ENCODE measurements at regions not wholly inside any gene's neighbourhood (a gene's known extent, or its start where the extent isn't known, plus 50 kb on each side); places are given as distances from the start of the nearest gene placed in this dataset.

GRCh38 chr20:41748051-41748450 is 129.9 kb upstream of the CHD6 start (continued):
- TF ChIP-seq, protein P1, sequence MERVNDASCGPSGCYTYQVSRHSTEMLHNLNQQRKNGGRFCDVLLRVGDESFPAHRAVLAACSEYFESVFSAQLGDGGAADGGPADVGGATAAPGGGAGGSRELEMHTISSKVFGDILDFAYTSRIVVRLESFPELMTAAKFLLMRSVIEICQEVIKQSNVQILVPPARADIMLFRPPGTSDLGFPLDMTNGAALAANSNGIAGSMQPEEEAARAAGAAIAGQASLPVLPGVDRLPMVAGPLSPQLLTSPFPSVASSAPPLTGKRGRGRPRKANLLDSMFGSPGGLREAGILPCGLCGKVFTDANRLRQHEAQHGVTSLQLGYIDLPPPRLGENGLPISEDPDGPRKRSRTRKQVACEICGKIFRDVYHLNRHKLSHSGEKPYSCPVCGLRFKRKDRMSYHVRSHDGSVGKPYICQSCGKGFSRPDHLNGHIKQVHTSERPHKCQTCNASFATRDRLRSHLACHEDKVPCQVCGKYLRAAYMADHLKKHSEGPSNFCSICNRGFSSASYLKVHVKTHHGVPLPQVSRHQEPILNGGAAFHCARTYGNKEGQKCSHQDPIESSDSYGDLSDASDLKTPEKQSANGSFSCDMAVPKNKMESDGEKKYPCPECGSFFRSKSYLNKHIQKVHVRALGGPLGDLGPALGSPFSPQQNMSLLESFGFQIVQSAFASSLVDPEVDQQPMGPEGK (CRISPR knock-in tag; IDR thresholded peaks at IDR 0.05), result no peak
- TF ChIP-seq SMAD1 (CRISPR knock-in tag; IDR thresholded peaks at IDR 0.05; ENCODE audit: borderline replicate concordance, low read depth), result no peak
- TF ChIP-seq, protein P2, sequence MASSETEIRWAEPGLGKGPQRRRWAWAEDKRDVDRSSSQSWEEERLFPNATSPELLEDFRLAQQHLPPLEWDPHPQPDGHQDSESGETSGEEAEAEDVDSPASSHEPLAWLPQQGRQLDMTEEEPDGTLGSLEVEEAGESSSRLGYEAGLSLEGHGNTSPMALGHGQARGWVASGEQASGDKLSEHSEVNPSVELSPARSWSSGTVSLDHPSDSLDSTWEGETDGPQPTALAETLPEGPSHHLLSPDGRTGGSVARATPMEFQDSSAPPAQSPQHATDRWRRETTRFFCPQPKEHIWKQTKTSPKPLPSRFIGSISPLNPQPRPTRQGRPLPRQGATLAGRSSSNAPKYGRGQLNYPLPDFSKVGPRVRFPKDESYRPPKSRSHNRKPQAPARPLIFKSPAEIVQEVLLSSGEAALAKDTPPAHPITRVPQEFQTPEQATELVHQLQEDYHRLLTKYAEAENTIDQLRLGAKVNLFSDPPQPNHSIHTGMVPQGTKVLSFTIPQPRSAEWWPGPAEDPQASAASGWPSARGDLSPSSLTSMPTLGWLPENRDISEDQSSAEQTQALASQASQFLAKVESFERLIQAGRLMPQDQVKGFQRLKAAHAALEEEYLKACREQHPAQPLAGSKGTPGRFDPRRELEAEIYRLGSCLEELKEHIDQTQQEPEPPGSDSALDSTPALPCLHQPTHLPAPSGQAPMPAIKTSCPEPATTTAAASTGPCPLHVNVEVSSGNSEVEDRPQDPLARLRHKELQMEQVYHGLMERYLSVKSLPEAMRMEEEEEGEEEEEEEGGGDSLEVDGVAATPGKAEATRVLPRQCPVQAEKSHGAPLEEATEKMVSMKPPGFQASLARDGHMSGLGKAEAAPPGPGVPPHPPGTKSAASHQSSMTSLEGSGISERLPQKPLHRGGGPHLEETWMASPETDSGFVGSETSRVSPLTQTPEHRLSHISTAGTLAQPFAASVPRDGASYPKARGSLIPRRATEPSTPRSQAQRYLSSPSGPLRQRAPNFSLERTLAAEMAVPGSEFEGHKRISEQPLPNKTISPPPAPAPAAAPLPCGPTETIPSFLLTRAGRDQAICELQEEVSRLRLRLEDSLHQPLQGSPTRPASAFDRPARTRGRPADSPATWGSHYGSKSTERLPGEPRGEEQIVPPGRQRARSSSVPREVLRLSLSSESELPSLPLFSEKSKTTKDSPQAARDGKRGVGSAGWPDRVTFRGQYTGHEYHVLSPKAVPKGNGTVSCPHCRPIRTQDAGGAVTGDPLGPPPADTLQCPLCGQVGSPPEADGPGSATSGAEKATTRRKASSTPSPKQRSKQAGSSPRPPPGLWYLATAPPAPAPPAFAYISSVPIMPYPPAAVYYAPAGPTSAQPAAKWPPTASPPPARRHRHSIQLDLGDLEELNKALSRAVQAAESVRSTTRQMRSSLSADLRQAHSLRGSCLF (CRISPR knock-in tag; IDR thresholded peaks at IDR 0.05; ENCODE audit: borderline replicate concordance), result no peak
- TF ChIP-seq, protein P3, sequence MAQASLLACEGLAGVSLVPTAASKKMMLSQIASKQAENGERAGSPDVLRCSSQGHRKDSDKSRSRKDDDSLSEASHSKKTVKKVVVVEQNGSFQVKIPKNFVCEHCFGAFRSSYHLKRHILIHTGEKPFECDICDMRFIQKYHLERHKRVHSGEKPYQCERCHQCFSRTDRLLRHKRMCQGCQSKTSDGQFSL (CRISPR knock-in tag; IDR thresholded peaks at IDR 0.05), result no peak

- POLR2A ChIA-PET, result no interaction called here
- CTCF ChIA-PET (ENCODE audit: low intra/inter-chr PET ratio, low total read pairs), result no interaction called here
- Histone ChIP-seq H3K4me1 (ENCODE audit: insufficient read depth, low read length) (no peaks in the 10 kb centered on the region), H3K27me3 (ENCODE audit: control insufficient read depth in 1 of 2, insufficient read depth in 2 of 2, low read length in 2 of 2) (no peaks in the 10 kb centered on the region; a peak in 1 of 5 replicates), H3K4me2 (ENCODE audit: low read depth, low read length) (no peak overlapping the region), H3K36me3 (replicated peaks in 1 of 2; ENCODE audit: control insufficient read depth in 1 of 2, insufficient read depth in 2 of 2, low read length in 2 of 2) (no peaks in the 10 kb centered on the region), H3K9me3 (ENCODE audit: low read length) (no peaks in the 10 kb centered on the region), H2AFZ (ENCODE audit: low read length) (no peak overlapping the region), H3K9ac (ENCODE audit: insufficient read depth, low read depth, low read length) (no peak overlapping the region), H3K4me3 (replicated peaks in 1 of 3; ENCODE audit: insufficient read depth in 1 of 3, low read depth in 2 of 3, low read length in 3 of 3) (no peak overlapping the region), H4K20me1 (ENCODE audit: insufficient read depth, low read length) (no peaks in the 10 kb centered on the region), H3K27ac (ENCODE audit: extremely low read length, insufficient read depth, low read length) (no peak overlapping the region), H3K79me2 (ENCODE audit: insufficient read depth, low read length) (no peaks in the 10 kb centered on the region)
- no TSS peak for BruUV-seq (replicated peaks)
- FAIRE-seq (no peak), ATAC-seq (no peak), DNase-seq (ENCODE audit: low spot score) (no peak)
- intact Hi-C loops (cut with micrococcal nuclease; ENCODE audit: unreplicated experiment), result no loop called here
- in situ Hi-C loops (cut with HindIII; ENCODE audit: extremely low pct_ligation_motif_present, low pct_unique_long_range_greater_than_20kb), result loop anchor here (25.0 kb wide), 1 partner anchor 790 kb away; no protein-coding TSS in a partner anchor
- no peak for TF ChIP-seq SUZ12 (IDR thresholded peaks at IDR 0.05; ENCODE audit: low read depth, low read length)
- TF ChIP-seq ZNF7 (CRISPR knock-in tag; IDR thresholded peaks at IDR 0.05), result no peak
- no peak for TF ChIP-seq GPN1 (CRISPR knock-in tag; IDR thresholded peaks at IDR 0.05; ENCODE audit: borderline replicate concordance)
- no peak for TF ChIP-seq ZFP1 (CRISPR knock-in tag; IDR thresholded peaks at IDR 0.05)
- TF ChIP-seq, protein P4, sequence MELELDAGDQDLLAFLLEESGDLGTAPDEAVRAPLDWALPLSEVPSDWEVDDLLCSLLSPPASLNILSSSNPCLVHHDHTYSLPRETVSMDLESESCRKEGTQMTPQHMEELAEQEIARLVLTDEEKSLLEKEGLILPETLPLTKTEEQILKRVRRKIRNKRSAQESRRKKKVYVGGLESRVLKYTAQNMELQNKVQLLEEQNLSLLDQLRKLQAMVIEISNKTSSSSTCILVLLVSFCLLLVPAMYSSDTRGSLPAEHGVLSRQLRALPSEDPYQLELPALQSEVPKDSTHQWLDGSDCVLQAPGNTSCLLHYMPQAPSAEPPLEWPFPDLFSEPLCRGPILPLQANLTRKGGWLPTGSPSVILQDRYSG (CRISPR knock-in tag; IDR thresholded peaks at IDR 0.05), result no peak
- no peak for TF ChIP-seq KMT2B (CRISPR knock-in tag; IDR thresholded peaks at IDR 0.05)
- TF ChIP-seq, protein P5, sequence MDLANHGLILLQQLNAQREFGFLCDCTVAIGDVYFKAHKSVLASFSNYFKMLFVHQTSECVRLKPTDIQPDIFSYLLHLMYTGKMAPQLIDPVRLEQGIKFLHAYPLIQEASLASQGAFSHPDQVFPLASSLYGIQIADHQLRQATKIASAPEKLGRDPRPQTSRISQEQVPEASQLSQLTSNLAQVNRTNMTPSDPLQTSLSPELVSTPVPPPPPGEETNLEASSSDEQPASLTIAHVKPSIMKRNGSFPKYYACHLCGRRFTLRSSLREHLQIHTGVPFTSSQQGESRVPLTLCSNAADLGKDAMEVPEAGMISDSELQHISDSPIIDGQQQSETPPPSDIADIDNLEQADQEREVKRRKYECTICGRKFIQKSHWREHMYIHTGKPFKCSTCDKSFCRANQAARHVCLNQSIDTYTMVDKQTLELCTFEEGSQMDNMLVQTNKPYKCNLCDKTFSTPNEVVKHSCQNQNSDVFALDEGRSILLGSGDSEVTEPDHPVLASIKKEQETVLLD (CRISPR knock-in tag; IDR thresholded peaks at IDR 0.05; ENCODE audit: low read depth), result no peak
- TF ChIP-seq RCOR2 (CRISPR knock-in tag; IDR thresholded peaks at IDR 0.05), result no peak
- TF ChIP-seq, protein P6, sequence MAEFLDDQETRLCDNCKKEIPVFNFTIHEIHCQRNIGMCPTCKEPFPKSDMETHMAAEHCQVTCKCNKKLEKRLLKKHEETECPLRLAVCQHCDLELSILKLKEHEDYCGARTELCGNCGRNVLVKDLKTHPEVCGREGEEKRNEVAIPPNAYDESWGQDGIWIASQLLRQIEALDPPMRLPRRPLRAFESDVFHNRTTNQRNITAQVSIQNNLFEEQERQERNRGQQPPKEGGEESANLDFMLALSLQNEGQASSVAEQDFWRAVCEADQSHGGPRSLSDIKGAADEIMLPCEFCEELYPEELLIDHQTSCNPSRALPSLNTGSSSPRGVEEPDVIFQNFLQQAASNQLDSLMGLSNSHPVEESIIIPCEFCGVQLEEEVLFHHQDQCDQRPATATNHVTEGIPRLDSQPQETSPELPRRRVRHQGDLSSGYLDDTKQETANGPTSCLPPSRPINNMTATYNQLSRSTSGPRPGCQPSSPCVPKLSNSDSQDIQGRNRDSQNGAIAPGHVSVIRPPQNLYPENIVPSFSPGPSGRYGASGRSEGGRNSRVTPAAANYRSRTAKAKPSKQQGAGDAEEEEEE (CRISPR knock-in tag; IDR thresholded peaks at IDR 0.05; ENCODE audit: borderline replicate concordance), result no peak
Observed at GRCh38 chr20:41747226-41747625, 129.0 kb upstream of the CHD6 start.
